A673 (cell line): ENCODE measurements at regions not wholly inside any gene's neighbourhood (a gene's known extent, or its start where the extent isn't known, plus 50 kb on each side); places are given as distances from the start of the nearest gene placed in this dataset.

Experiments
- BruUV-seq: library from RNA; stranded (reverse); fragments of 400-500 nt; replicated peaks from 2 replicates; lab custom pipeline; 2021; lab: Mats Ljungman, UMichigan
- CTCF ChIA-PET: fragments of 300-600 bp; sonication (Branson Sonifier 250); formaldehyde crosslinking; loops from one replicate; lab custom pipeline; 2022; ENCODE audit warnings: antibody characterized with exemption; lab: Charles Lee
- POLR2A ChIA-PET: fragments of 300-600 bp; sonication (Branson Sonifier 250); formaldehyde crosslinking; loops from one replicate; lab custom pipeline; 2022; ENCODE audit warnings: antibody characterized with exemption; ENCODE audit not compliant: low non-redundant PET; lab: Charles Lee
- DNase-seq: peaks from one replicate; pipeline ENCODE4 v3.0.0-alpha.2; 2015; ENCODE audit warnings: low spot score
- H3K27ac ChIP-seq: fragments of 200-600 bp; sonication (generic); 2 replicates; pipeline ENCODE4 v1.5.1; 2016; ENCODE audit warnings: mixed run types, low read depth, mild to moderate bottlenecking, mixed read lengths, antibody characterized with exemption, low read length; ENCODE audit not compliant: poor library complexity, severe bottlenecking
- H3K27me3 ChIP-seq: fragments of 200-600 bp; sonication (generic); replicated peaks from 2 replicates; pipeline ENCODE4 v1.6.1; 2017; ENCODE audit warnings: mixed run types, low read depth, mild to moderate bottlenecking, mixed read lengths, antibody characterized with exemption, low read length; ENCODE audit not compliant: insufficient read depth, poor library complexity
- H3K36me3 ChIP-seq: fragments of 200-600 bp; sonication (generic); 2 replicates; pipeline ENCODE4 v1.6.1; 2016; ENCODE audit warnings: mixed run types, mild to moderate bottlenecking, mixed read lengths, antibody characterized with exemption, low read length; ENCODE audit not compliant: insufficient read depth, poor library complexity, severe bottlenecking
- H3K4me1 ChIP-seq: fragments of 200-600 bp; sonication (generic); 2 replicates; pipeline ENCODE4 v1.6.1; 2017; ENCODE audit warnings: mixed run types, mild to moderate bottlenecking, mixed read lengths, antibody characterized with exemption, low read length; ENCODE audit not compliant: insufficient read depth, poor library complexity, severe bottlenecking
- H3K4me3 ChIP-seq: fragments of 200-600 bp; sonication (generic); 2 replicates; pipeline ENCODE4 v1.5.1; 2016; ENCODE audit warnings: low read depth, mixed run types, mild to moderate bottlenecking, mixed read lengths, low read length; ENCODE audit not compliant: poor library complexity, severe bottlenecking
- H3K9me3 ChIP-seq: fragments of 200-600 bp; sonication (generic); 2 replicates; pipeline ENCODE4 v1.6.1; 2016; ENCODE audit warnings: mixed run types, low read depth, mild to moderate bottlenecking, mixed read lengths, antibody characterized with exemption, low read length; ENCODE audit not compliant: poor library complexity, severe bottlenecking
- EZH2 ChIP-seq: fragments of 200-600 bp; sonication (generic); IDR thresholded peaks from 2 replicates; pipeline ENCODE4 v1.6.1; 2017; ENCODE audit warnings: borderline replicate concordance, low read depth, mild to moderate bottlenecking, mixed read lengths, antibody characterized with exemption, low read length; ENCODE audit not compliant: poor library complexity, severe bottlenecking
- intact Hi-C: fragments of 100-400 bp; cut with micrococcal nuclease; formaldehyde crosslinking; loops from one replicate; pipeline ENCODE4 v1.10.0; 2022; ENCODE audit not compliant: unreplicated experiment
- TF ChIP-seq, protein P1 (sequence below): fragments of 300-800, 200-600 bp; sonication (generic); conservative IDR thresholded peaks from 2 replicates; pipeline ENCODE4 v1.5.1; 2017; ENCODE audit warnings: low read depth, mild to moderate bottlenecking, antibody characterized with exemption, low read length, moderate library complexity, mixed read lengths

DNA sequence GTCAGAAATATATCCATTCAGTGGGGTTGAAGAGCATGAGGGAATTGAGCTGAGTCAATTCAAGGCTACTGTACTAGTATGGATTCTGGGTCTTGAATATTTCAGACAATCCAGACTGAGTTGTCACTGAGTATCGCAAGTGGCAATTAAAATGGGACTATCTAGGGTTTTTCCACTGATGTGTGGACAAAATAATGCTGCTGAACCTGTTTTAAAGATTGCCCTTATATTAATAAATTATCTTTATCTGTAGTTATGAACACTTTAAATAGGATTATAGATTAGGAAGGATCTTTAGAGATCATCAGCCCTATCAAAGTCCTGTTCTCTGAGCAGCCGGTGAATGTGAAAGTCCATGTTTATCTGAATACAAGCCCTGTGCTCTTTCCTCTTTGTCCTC, 478.3 kb upstream of the KIRREL3 start:
- Histone ChIP-seq H3K4me3 (no peak overlapping the region), H3K27ac (no peak overlapping the region), H3K36me3 (no peaks in the 10 kb centered on the region), H3K27me3 (no peaks in the 10 kb centered on the region), H3K9me3 (no peaks in the 10 kb centered on the region), H3K4me1 (no peaks in the 10 kb centered on the region)
- CTCF ChIA-PET, result no interaction called here
- TF ChIP-seq, protein P1, sequence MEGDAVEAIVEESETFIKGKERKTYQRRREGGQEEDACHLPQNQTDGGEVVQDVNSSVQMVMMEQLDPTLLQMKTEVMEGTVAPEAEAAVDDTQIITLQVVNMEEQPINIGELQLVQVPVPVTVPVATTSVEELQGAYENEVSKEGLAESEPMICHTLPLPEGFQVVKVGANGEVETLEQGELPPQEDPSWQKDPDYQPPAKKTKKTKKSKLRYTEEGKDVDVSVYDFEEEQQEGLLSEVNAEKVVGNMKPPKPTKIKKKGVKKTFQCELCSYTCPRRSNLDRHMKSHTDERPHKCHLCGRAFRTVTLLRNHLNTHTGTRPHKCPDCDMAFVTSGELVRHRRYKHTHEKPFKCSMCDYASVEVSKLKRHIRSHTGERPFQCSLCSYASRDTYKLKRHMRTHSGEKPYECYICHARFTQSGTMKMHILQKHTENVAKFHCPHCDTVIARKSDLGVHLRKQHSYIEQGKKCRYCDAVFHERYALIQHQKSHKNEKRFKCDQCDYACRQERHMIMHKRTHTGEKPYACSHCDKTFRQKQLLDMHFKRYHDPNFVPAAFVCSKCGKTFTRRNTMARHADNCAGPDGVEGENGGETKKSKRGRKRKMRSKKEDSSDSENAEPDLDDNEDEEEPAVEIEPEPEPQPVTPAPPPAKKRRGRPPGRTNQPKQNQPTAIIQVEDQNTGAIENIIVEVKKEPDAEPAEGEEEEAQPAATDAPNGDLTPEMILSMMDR, result no peak
- TF ChIP-seq EZH2, result no peak
- no peak for DNase-seq
- intact Hi-C loops, result no loop called here
- no TSS peak for BruUV-seq
- POLR2A ChIA-PET, result no interaction called here

DNA sequence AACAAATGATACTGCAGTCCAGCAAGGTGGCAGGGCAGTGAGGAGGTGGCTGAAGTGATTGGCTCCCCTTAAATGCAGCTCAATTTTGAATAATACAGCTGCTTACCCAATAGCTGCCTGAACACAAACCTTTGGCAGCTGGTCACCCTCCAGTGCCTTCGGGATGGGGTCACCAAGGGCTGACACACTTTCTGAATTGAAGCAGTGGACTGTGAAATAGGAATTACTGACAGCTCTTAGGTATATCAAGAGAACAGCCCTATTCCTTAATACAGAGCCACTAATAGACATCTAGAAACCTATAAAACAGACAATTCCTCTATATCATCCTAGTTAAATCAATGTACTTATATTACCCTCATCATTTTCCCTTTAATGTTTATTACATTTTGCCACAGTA, 474.2 kb upstream of the KIRREL3 start:
- Histone ChIP-seq H3K4me3 (no peak overlapping the region), H3K36me3 (no peaks in the 10 kb centered on the region), H3K27me3 (no peaks in the 10 kb centered on the region), H3K4me1 (no peaks in the 10 kb centered on the region), H3K9me3 (no peaks in the 10 kb centered on the region), H3K27ac (no peak overlapping the region)
- no peak for DNase-seq
- no TSS peak for BruUV-seq
- ChIA-PET CTCF (no interaction called here), POLR2A (no interaction called here)
- TF ChIP-seq, protein P1, result no peak
- no peak for TF ChIP-seq EZH2
- intact Hi-C loops, result no loop called here

DNA sequence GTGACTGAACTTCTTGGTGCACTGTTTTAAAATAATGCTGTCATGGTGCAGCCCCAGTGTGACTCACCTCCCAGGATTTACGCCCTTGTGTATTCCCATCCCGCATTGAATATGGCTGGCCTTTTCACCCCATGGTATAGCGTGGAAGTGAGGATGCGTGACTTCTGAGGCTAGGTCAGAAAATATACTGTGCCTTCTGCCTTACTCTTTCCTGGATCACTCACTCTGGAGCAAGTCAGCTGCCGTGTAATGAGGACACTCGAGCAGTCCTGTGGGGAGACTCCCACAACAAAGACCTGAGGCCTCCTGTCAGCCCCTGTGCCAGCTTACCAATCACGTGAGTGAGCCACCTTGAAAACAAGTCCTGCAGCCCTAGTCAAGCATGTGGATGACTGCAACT, 471.9 kb upstream of the KIRREL3 start:
- POLR2A ChIA-PET, result no interaction called here
- Histone ChIP-seq H3K27me3 (peaks cover 5% of the 10 kb centered on the region), H3K27ac (no peak overlapping the region), H3K4me1 (no peaks in the 10 kb centered on the region), H3K36me3 (no peaks in the 10 kb centered on the region), H3K4me3 (no peak overlapping the region), H3K9me3 (no peaks in the 10 kb centered on the region)
- DNase-seq, result no peak
- no TSS peak for BruUV-seq
- CTCF ChIA-PET, result interaction anchor here (0.6 kb wide), 1 partner anchor 84 kb away, joined by 3 read pairs; no protein-coding TSS in a partner anchor
- TF ChIP-seq, protein P1, result no peak
- no peak for TF ChIP-seq EZH2
- intact Hi-C loops, result no loop called here
